Calu3 (cell line): ENCODE measurements at regions not wholly inside any gene's neighbourhood (a gene's known extent, or its start where the extent isn't known, plus 50 kb on each side); places are given as distances from the start of the nearest gene placed in this dataset.

Experiments used
- BruUV-seq: library from RNA; stranded (reverse); fragments of 400-500 nt; replicated peaks from 2 replicates; lab custom pipeline; 2021; lab: Mats Ljungman, UMichigan
- CTCF ChIA-PET: fragments of 300-600 bp; sonication (Branson Sonifier 250); formaldehyde crosslinking; loops from one replicate; lab custom pipeline; 2022; ENCODE audit warnings: antibody characterized with exemption; lab: Charles Lee
- DNase-seq: peaks from one replicate; pipeline ENCODE4 v3.0.0; 2022
- H3K27ac Mint-ChIP-seq: one replicate; pipeline ENCODE4 v1.8.0; 2022; ENCODE audit warnings: mixed read lengths; ENCODE audit not compliant: unreplicated experiment
- H3K27me3 Mint-ChIP-seq: one replicate; pipeline ENCODE4 v1.8.0; 2022; ENCODE audit warnings: mixed read lengths; ENCODE audit not compliant: unreplicated experiment
- H3K36me3 Mint-ChIP-seq: one replicate; pipeline ENCODE4 v1.8.0; 2022; ENCODE audit warnings: mild to moderate bottlenecking, moderate library complexity, mixed read lengths; ENCODE audit not compliant: insufficient read depth, unreplicated experiment
- H3K4me1 Mint-ChIP-seq: one replicate; pipeline ENCODE4 v1.8.0; 2022; ENCODE audit warnings: mild to moderate bottlenecking, low read depth, mixed read lengths; ENCODE audit not compliant: unreplicated experiment
- H3K4me3 Mint-ChIP-seq: one replicate; pipeline ENCODE4 v1.8.0; 2022; ENCODE audit warnings: mild to moderate bottlenecking, low read depth, moderate library complexity, mixed read lengths; ENCODE audit not compliant: unreplicated experiment
- H3K9me3 Mint-ChIP-seq: one replicate; pipeline ENCODE4 v1.8.0; 2022; ENCODE audit warnings: low read depth, mixed read lengths; ENCODE audit not compliant: unreplicated experiment
- intact Hi-C: fragments of 100-400 bp; cut with micrococcal nuclease; formaldehyde crosslinking; loops from one replicate; pipeline ENCODE4 v1.10.0; 2022; ENCODE audit not compliant: unreplicated experiment
- TF ChIP-seq, protein P1 (sequence below): fragments of 200-600 bp; IDR thresholded peaks from one replicate; pipeline ENCODE4 v1.8.0; 2022; ENCODE audit warnings: antibody characterized with exemption; ENCODE audit not compliant: unreplicated experiment

DNA sequence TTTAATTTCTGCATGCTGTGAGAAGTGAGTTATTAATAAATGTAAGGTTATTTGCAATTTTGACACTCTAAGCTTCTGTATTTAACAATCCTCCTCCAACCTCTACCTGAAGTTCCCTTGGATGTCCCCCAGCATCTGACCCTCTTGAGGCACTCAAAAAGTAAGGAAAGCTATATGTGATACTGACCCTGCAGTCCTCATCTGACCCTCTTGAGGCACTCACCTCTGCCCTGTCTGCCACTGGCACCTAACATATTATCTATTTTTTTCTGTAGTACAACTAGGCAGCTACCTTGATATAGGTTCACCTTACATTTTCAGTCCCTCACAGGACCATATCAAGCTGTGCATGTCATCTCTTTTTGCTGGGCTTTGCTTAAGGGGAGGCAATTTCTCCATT is 583.4 kb upstream of the PKDCC start:
- H3K27me3 Mint-ChIP-seq: no peaks in the 10 kb centered on the region
- CTCF ChIA-PET: no interaction called here
- TF ChIP-seq, protein P1, sequence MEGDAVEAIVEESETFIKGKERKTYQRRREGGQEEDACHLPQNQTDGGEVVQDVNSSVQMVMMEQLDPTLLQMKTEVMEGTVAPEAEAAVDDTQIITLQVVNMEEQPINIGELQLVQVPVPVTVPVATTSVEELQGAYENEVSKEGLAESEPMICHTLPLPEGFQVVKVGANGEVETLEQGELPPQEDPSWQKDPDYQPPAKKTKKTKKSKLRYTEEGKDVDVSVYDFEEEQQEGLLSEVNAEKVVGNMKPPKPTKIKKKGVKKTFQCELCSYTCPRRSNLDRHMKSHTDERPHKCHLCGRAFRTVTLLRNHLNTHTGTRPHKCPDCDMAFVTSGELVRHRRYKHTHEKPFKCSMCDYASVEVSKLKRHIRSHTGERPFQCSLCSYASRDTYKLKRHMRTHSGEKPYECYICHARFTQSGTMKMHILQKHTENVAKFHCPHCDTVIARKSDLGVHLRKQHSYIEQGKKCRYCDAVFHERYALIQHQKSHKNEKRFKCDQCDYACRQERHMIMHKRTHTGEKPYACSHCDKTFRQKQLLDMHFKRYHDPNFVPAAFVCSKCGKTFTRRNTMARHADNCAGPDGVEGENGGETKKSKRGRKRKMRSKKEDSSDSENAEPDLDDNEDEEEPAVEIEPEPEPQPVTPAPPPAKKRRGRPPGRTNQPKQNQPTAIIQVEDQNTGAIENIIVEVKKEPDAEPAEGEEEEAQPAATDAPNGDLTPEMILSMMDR: no peak
- H3K9me3 Mint-ChIP-seq: peaks cover 3% of the 10 kb centered on the region
- no TSS peak for BruUV-seq
- H3K4me3 Mint-ChIP-seq: no peak overlapping the region
- no peak for DNase-seq
- intact Hi-C loops: no loop called here
- no peaks in the 10 kb centered on the region for H3K36me3 Mint-ChIP-seq
- H3K27ac Mint-ChIP-seq: no peak overlapping the region
- no peaks in the 10 kb centered on the region for H3K4me1 Mint-ChIP-seq

DNA sequence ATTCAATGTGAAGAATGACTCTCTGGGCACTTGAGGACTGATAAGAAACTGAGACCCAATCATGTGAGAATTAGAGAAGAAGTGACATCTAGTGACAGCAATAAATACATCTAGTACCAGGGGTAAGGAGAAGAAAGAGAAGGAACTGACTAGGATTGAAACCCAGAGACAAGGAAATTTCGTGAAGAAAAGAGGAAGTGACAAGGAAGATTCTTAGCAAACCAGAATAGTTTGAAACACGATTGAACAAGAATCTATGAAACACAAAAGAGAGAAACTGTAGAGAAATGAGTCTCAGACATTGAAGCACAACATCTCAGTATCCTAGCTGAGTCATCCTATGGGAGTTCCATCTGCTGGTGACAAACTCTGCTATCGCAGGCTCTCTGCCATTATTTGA is 571.9 kb upstream of the PKDCC start:
- H3K27ac Mint-ChIP-seq: no peak overlapping the region
- intact Hi-C loops: no loop called here
- no peak overlapping the region for H3K4me3 Mint-ChIP-seq
- H3K27me3 Mint-ChIP-seq: no peaks in the 10 kb centered on the region
- H3K4me1 Mint-ChIP-seq: no peaks in the 10 kb centered on the region
- BruUV-seq: no TSS peak
- DNase-seq: no peak
- H3K9me3 Mint-ChIP-seq: no peaks in the 10 kb centered on the region
- CTCF ChIA-PET: no interaction called here
- no peaks in the 10 kb centered on the region for H3K36me3 Mint-ChIP-seq
- TF ChIP-seq, protein P1: no peak

DNA sequence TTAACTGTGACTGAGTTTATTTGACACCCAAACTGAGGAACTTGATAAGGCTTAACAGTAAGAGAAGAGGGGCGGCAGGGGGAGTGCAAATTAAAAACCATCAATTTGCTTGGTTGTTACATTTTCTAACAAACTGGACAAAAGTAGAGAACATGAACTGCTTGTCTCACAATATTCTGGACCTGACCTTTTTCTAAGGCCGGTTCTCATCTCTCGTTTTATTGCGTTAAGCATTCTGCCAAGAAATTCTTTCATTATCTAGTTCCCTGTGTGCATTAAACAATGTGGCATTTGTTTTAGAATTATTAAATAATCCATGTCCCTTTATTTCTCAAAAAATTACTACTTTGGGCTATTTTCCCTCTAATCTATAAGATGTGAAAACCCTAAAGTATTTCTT is 565.2 kb upstream of the PKDCC start:
- no TSS peak for BruUV-seq

DNA sequence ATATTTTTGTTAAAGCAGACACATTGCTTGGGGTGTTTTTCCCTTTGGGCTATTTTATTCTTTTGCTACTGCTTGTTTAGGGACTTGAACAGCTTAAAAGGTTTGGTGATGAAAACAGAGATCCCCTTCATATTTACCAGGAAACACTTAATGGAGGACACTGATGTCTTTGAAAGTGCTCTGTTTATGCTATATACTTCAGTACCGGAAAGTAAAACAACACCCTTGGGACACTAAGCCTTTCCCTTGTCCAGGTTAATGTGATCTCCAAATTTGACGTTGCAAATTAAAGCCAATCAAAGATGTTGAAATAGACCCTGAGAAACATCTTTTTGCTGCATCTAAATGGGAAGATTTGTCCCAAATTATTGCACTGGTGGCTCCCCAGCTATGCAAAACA is 564.6 kb upstream of the PKDCC start:
- Mint-ChIP-seq H3K4me1 (no peaks in the 10 kb centered on the region), H3K27ac (no peak overlapping the region), H3K36me3 (no peaks in the 10 kb centered on the region), H3K27me3 (no peaks in the 10 kb centered on the region), H3K4me3 (no peak overlapping the region), H3K9me3 (no peaks in the 10 kb centered on the region)
- CTCF ChIA-PET: no interaction called here
- TF ChIP-seq, protein P1: no peak
- no peak for DNase-seq
- intact Hi-C loops: no loop called here
- BruUV-seq: no TSS peak

More for the DNA sequence above, 565.2 kb upstream of the PKDCC start:
- TF ChIP-seq, protein P1: no peak
- DNase-seq: no peak
- no peak overlapping the region for H3K4me3 Mint-ChIP-seq
- CTCF ChIA-PET: no interaction called here
- H3K36me3 Mint-ChIP-seq: no peaks in the 10 kb centered on the region
- no peaks in the 10 kb centered on the region for H3K4me1 Mint-ChIP-seq
- intact Hi-C loops: no loop called here
- no peaks in the 10 kb centered on the region for H3K9me3 Mint-ChIP-seq
- no peak overlapping the region for H3K27ac Mint-ChIP-seq
- H3K27me3 Mint-ChIP-seq: no peaks in the 10 kb centered on the region
